ENCODE measurements at regions not wholly inside any gene's neighbourhood (a gene's known extent, or its start where the extent isn't known, plus 50 kb on each side); places are given as distances from the start of the nearest gene placed in this dataset.
A peak's percentile ranks its signal among the peaks of the same experiment; 100 is the strongest.
"Not testable (repeated sequence)": the region's sequence is repeated elsewhere in the genome, so short reads cannot be mapped to it uniquely, and the experiment has no call there.

- DNase-seq (ENCODE audit: low read depth in 2 of 2, low spot score in 1 of 2), result no peak
These were observed 279.7 kb upstream of the TRIB2 start for GRCh38 chr2:12436935-12437561.

- DNase-seq (ENCODE audit: low read depth in 2 of 2, low spot score in 1 of 2), result no peak
These were observed 276.0 kb upstream of the TRIB2 start for GRCh38 chr2:12440731-12441130.

- DNase-seq (ENCODE audit: low read depth in 2 of 2, low spot score in 1 of 2), result no peak
These were observed 274.8 kb upstream of the TRIB2 start for GRCh38 chr2:12441750-12442475.

- DNase-seq (ENCODE audit: low read depth in 2 of 2, low spot score in 1 of 2), result no peak
These were observed 274.3 kb upstream of the TRIB2 start for GRCh38 chr2:12442476-12442847.

GRCh38 chr2:12448846-12449505, 267.8 kb upstream of the TRIB2 start:
- no peak for DNase-seq (ENCODE audit: low read depth in 2 of 2, low spot score in 1 of 2)

- no peak for DNase-seq (ENCODE audit: low read depth in 2 of 2, low spot score in 1 of 2)
These were observed 265.0 kb upstream of the TRIB2 start for GRCh38 chr2:12451726-12452125.

GRCh38 chr2:12452185-12452584, 264.6 kb upstream of the TRIB2 start:
- no peak for DNase-seq (ENCODE audit: low read depth in 2 of 2, low spot score in 1 of 2)

- DNase-seq (ENCODE audit: low read depth in 2 of 2, low spot score in 1 of 2), result no peak
These were observed 263.0 kb upstream of the TRIB2 start for GRCh38 chr2:12453731-12454130.

GRCh38 chr2:12455661-12456060, 261.1 kb upstream of the TRIB2 start:
- no peak for DNase-seq (ENCODE audit: low read depth in 2 of 2, low spot score in 1 of 2)

GRCh38 chr2:12456293-12457106, 260.2 kb upstream of the TRIB2 start:
- peak; percentile 4 to 28 for DNase-seq (ENCODE audit: low read depth in 2 of 2, low spot score in 1 of 2)

GRCh38 chr2:12457831-12458230, 258.9 kb upstream of the TRIB2 start:
- no peak for DNase-seq (ENCODE audit: low read depth in 2 of 2, low spot score in 1 of 2)

GRCh38 chr2:12463189-12463588, 253.5 kb upstream of the TRIB2 start:
- DNase-seq (ENCODE audit: low read depth in 2 of 2, low spot score in 1 of 2), result no peak

GRCh38 chr2:12465631-12466135, 251.1 kb upstream of the TRIB2 start:
- no peak for DNase-seq (ENCODE audit: low read depth in 2 of 2, low spot score in 1 of 2)

GRCh38 chr2:12467303-12467702, 249.4 kb upstream of the TRIB2 start:
- DNase-seq (ENCODE audit: low read depth in 2 of 2, low spot score in 1 of 2), result no peak

- DNase-seq (ENCODE audit: low read depth in 2 of 2, low spot score in 1 of 2), result no peak
These were observed 247.6 kb upstream of the TRIB2 start for GRCh38 chr2:12469141-12469561.

GRCh38 chr2:12472265-12472664, 244.5 kb upstream of the TRIB2 start:
- not testable (repeated sequence) for DNase-seq (ENCODE audit: low read depth in 2 of 2, low spot score in 1 of 2)

GRCh38 chr2:12478151-12479064, 238.3 kb upstream of the TRIB2 start:
- no peak for DNase-seq (ENCODE audit: low read depth in 2 of 2, low spot score in 1 of 2)

- DNase-seq (ENCODE audit: low read depth in 2 of 2, low spot score in 1 of 2), result no peak
These were observed 237.6 kb upstream of the TRIB2 start for GRCh38 chr2:12479065-12479601.

GRCh38 chr2:12484536-12485115, 232.1 kb upstream of the TRIB2 start:
- DNase-seq (ENCODE audit: low read depth in 2 of 2, low spot score in 1 of 2), result no peak
